ENCODE measurements at regions not wholly inside any gene's neighbourhood (a gene's known extent, or its start where the extent isn't known, plus 50 kb on each side); places are given as distances from the start of the nearest gene placed in this dataset.

DNA sequence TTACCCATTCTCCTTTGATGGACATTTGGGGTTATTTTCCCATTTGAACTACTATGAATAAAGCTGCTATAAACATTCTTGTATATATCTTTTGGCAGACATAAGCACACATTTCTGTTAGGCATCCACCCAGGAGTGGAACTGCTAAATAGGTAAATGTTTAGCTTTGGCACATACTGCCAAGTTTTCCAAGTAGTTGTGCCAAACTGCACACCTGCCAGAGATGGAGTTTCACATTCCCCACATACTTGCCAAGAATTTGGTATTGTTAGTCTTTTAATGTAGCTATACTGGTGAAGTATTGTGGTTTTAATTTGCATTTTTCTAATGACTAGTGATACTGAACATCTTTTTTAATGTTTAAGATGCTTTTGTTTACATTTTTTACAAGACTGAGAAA lies 201.0 kb downstream of the GXYLT1 start:
- TF ChIP-seq MAFK (IDR thresholded peaks at IDR 0.05; ENCODE audit: low read depth, low read length) = no peak
- TF ChIP-seq POLR2A (IDR thresholded peaks at IDR 0.05; ENCODE audit: low read depth, low read length) = no peak
- no peak for TF ChIP-seq ELK1 (IDR thresholded peaks at IDR 0.05; ENCODE audit: borderline replicate concordance, low read depth, low read length)
- no peak for TF ChIP-seq RAD21 (IDR thresholded peaks at IDR 0.05; ENCODE audit: low read length)
- no peak for TF ChIP-seq NFE2L2 (IDR thresholded peaks at IDR 0.05; ENCODE audit: low read depth, low read length)
- TF ChIP-seq CTCF (conservative IDR thresholded peaks at IDR 0.05; ENCODE audit: low read depth, low read length) = no peak
- no peak for TF ChIP-seq CEBPB (IDR thresholded peaks at IDR 0.05; ENCODE audit: low read depth, low read length)
- no peak for TF ChIP-seq RFX5 (IDR thresholded peaks at IDR 0.05; ENCODE audit: low read depth, low read length)
- no peak for TF ChIP-seq BHLHE40 (IDR thresholded peaks at IDR 0.05; ENCODE audit: low read depth, low read length)
- TF ChIP-seq MAZ (IDR thresholded peaks at IDR 0.05; ENCODE audit: borderline replicate concordance, low read depth, low read length) = no peak
- no peak for TF ChIP-seq RCOR1 (IDR thresholded peaks at IDR 0.05; ENCODE audit: insufficient replicate concordance, low read length)
- TF ChIP-seq FOS (IDR thresholded peaks at IDR 0.05; ENCODE audit: low read depth, low read length) = no peak

Data from IMR-90 (cell line).